ENCODE measurements at regions not wholly inside any gene's neighbourhood (a gene's known extent, or its start where the extent isn't known, plus 50 kb on each side); places are given as distances from the start of the nearest gene placed in this dataset.

- no peak for FAIRE-seq
These were observed 133.7 kb downstream of the EDN1 start for GRCh38 chr6:12423832-12424231.

GRCh38 chr6:12426121-12426520, 136.0 kb downstream of the EDN1 start:
- FAIRE-seq, result no peak

- FAIRE-seq, result no peak
These were observed 140.9 kb downstream of the EDN1 start for GRCh38 chr6:12431023-12431422.

- FAIRE-seq, result no peak
These were observed 146.1 kb downstream of the EDN1 start for GRCh38 chr6:12436224-12436623.

DNA sequence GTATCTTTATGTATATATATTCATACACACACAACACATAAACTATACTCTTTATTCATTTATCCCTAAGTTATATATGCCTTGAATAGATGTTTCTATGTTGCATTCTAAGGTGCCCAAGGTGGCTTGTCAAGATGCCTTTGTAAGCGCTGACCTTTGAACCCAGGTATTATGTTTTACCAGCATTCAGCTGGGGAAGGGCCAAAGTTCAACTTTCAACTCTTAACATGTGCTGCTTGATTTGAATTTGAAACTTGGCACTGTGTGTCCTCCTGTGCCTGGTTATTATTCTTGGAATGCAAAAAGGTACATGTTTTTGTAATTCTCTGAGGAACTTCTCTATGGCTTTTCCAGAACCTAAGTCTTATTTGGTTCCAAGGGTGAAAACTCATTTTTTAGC, 146.5 kb downstream of the EDN1 start:
- FAIRE-seq, result no peak

GRCh38 chr6:12439296-12439695, 149.1 kb downstream of the EDN1 start:
- FAIRE-seq, result no peak

GRCh38 chr6:12440981-12441380, 150.8 kb downstream of the EDN1 start:
- no peak for FAIRE-seq

DNA sequence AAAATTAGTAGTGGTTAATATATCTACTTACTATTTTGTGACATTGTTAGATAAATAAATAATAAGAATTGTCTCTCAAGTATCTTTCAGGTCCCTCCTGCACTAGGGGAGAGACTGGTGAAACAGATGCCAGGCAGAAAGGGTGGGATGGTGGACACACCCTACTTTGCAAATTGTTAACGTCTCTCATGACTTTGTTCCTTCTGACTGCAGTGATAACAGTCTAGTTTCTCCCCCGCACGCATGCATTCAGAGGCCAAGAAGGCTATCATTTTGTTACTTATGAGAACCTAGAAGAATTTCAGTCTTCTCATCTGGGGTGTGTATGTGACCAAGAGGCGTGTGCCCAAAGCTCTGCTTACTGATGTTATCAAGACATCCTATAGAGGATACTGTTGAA, 152.3 kb downstream of the EDN1 start:
- no peak for FAIRE-seq

- FAIRE-seq, result no peak
These were observed 156.2 kb downstream of the EDN1 start for GRCh38 chr6:12446394-12446793.

DNA sequence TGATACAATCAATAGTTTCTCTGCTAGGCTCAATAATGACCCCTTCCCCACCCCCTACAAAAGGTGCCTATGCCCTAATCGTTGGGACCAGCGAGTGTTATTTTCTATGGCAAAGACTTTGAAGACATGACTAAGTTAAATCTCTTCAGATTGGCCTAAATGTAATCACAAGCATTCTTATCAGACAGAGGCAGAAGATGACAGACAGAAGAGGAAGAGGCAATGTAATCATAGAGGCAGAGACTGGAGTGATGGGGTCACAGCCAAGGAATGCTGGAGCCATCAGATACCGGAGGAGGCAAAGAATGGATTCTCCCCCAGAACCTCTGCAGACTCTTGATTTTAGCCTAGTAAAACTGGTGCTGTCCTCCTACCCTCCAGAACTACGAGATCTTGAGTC, 159.3 kb downstream of the EDN1 start:
- no peak for FAIRE-seq

GRCh38 chr6:12450467-12450866, 160.3 kb downstream of the EDN1 start:
- no peak for FAIRE-seq

DNA sequence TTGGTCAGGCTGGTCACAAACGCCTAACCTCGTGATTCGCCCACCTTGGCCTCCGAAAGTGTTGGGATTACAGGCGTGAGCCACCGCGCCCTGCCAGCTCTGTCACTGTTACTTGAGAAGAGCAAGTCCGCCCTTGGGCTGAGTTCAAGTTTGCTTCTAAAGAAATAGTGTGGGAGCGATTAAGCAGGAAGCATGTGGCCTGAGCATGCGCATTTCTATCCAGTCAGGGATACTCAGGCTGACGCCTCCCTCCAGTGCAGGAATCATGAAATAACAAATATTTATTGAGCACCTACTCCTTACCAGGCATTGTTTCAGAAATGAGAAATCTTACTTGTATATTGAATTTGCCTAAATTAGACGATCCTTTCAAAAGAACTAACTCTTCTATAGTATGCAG, 166.2 kb downstream of the EDN1 start:
- FAIRE-seq, result no peak

DNA sequence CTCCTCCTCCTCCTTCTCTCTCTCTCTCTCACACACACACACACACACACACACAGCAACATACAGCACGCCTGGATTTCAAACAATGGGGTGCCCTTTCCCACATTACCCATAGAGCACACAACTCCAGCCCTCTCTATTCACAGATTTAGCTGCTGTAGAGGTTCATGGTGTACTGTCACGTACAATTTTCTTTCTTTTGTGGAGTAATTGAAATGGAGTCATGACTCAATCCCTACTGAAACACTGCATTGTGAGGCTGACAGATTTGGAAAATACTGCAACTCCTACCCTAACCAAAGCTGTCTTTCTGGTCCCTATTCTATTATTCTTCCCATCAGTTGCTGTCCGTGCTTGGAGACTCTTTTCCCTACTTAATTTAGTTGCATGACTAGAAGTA, 166.9 kb downstream of the EDN1 start:
- FAIRE-seq, result no peak

- no peak for FAIRE-seq
These were observed 168.4 kb downstream of the EDN1 start for GRCh38 chr6:12458558-12458957.

DNA sequence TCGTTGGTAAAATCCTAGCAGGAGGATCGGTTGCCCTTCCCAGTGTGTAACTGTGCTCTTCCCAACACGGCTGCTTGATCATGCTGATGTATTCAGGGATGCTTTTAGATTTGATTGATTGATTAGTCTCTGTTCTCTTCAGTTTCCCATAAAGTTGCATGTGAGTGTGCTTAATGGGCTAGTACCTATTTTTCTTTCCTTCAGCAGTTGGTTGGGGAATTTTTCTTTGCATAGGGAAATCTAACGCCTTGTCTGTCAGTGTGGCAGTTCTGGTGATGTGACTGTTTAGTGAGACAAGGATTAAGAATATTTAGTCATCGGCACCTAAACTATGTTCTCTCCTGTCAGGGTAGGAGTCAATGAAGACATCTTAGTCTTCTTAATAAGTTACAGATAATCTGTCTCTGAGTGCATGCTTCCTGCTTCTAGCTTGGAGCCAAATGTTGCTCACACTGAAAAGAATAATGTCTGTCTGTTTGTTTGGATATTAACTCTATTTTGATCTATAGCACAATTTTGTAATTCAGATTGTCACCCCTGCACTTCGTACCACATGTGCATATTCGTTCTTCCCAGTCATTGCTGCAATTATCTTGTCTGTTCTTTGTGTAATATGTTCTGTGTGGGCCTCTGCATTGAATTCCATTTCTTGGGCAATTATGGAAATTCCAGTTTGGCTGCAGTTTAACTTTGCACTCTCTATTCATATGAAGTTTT, 169.9 kb downstream of the EDN1 start:
- no peak for FAIRE-seq

DNA sequence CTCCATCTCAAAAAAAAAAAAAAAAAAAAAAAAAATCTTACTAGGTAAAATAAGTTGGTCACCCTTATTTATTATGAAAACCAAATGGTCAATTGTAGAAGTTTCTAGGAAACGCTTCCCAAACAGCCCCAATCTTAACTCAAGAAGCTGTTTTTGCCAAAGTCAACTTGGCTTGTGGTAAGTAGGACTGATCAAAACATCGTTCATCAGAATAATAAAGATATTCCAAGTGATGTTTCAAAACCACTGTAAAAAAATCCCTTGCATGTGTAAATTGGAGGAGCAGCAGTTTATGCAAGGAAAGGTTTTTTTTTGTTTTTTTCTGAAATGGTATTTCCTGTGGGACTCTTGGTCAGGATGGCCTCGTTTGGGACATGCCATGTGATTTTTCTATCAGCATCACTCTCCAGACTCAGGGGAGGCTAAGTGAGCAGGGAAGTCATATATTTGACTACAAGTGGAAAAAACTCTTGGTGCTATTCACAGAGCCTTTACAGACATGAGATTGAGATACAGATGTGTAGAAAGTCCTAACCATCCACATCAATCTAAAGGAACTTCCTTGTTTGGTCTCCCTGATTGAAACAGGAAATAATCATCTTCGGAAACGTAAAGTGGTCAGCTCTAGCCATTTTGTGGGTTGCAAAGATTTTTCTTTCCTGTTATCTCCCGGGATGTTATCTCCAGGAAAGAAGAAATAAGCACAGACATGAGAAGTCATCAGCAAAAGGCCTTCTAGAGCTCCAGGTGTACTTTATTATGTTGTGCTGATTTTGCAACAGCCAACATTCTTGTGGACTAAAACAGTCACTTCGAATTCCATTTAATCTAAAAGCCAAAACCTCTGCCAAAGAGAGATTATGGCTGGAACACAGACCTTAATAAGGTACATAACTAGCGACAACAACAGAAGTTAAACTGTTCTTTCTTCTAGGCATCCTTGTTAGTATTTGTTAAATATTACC, 177.8 kb downstream of the EDN1 start:
- peak; percentile 59 for FAIRE-seq

- FAIRE-seq, result no peak
These were observed 182.5 kb downstream of the EDN1 start for GRCh38 chr6:12472601-12473038.

DNA sequence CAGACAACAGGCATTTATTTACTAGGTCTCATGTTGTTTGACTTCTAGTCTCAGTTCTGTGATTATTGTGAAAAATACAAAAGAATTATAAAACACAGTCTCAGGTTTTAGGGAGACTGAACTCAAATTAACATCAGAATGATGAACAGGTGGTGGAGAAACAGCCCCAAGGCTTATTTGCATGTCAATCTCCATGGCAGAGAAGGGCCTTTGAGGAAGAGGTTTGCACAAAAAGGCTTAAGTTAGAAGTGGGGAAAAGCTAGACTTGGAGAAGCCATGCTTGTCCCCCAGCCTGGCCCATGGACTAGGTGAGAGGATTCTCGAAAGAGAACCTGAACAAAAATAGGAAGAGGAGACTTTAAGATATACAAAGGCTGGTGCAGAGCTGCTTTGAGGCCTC, 183.3 kb downstream of the EDN1 start:
- no peak for FAIRE-seq

DNA sequence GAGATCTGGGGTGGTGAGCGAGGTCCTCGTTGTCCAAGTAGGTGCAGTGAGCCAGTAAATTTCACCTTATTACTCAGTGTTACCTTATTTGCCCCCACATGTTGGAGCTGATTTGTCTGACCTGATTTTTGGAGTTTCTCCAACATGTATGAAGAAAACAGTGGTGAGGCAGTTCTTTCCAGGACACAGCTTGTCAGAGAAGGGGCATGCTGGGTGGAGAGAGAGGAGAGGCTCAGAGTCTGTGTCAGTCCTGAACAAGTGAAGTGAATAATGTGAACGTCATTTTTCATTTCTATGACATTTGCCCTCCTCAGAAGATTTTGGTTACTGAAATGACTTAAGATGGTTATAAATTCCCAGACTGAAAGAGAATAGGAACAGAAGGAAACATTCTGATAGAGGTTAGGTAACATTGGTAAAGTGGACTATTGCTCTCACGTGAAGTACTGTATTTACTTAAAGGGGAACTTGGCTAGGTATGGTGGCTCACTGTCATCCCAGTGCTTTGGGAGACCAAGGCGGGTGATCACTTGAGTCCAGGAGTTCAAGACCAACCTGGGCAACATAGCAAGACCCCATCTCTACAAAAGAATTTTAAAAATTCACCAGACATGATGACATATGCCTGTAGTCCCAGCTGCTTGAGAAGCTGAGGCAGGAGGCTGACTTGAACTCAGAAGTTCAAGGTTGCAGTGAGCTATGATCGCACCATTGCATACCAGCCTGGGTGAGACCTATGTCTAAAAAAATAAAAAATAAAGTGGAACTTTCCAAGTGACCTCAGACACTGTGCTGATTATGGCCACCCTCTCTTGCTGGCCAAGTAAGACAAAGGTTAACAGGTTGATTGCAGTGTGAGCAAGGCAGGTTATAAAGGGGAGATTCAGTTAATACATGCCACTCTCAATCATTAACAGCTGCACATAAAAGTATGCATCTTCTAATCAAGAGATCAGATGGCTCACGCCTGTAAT, 184.3 kb downstream of the EDN1 start:
- no peak for FAIRE-seq

DNA sequence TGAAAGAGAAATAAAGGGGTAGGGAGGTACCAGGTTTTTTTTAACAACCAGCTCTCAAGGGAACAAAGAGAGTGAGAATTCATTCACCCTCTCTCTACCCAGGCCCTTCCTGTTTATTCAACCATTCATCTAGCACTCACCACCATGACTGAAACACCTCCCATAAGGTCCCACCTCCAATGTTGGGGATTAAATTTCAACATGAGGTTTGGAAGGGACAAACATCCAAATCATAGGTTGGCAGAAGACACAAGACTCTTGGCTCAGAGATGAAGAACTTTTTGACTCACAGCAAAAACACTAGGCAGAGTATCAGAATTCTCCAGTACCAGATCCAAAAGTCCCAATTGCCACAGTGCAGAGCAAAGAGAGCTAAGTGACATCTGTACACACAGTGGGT, 186.3 kb downstream of the EDN1 start:
- FAIRE-seq, result no peak

- FAIRE-seq, result no peak
These were observed 187.5 kb downstream of the EDN1 start for GRCh38 chr6:12477616-12478015.

- FAIRE-seq, result no peak
These were observed 188.8 kb downstream of the EDN1 start for GRCh38 chr6:12478921-12479320.

GRCh38 chr6:12479451-12479850, 189.3 kb downstream of the EDN1 start:
- no peak for FAIRE-seq
